BE2C (cell line): ENCODE measurements at regions not wholly inside any gene's neighbourhood (a gene's known extent, or its start where the extent isn't known, plus 50 kb on each side); places are given as distances from the start of the nearest gene placed in this dataset.

ENCODE experiments used
- DNase-seq: peaks from one replicate; pipeline ENCODE4 v3.0.0-alpha.2; 2020
- H3K27me3 ChIP-seq: fragments of 250-450 bp; sonication (Bioruptor Pico); 2 replicates; pipeline ENCODE4 v1.5.1; 2020; ENCODE audit warnings: mild to moderate bottlenecking
- H3K36me3 ChIP-seq: fragments of 250-450 bp; sonication (Bioruptor Pico); 2 replicates; pipeline ENCODE4 v1.5.1; 2020; ENCODE audit warnings: mild to moderate bottlenecking
- H3K4me1 ChIP-seq: fragments of 250-450 bp; sonication (Bioruptor Pico); 2 replicates; pipeline ENCODE4 v1.5.1; 2020
- H3K4me3 ChIP-seq: 2 replicates; pipeline ENCODE4 v1.5.1; 2011; ENCODE audit warnings: low read depth, low read length
- H3K9me3 ChIP-seq: fragments of 250-450 bp; sonication (Bioruptor Pico); 2 replicates; pipeline ENCODE4 v1.5.1; 2020
- TF ChIP-seq, protein P1 (sequence below): IDR thresholded peaks from 2 replicates; pipeline ENCODE4 v1.5.1; 2012; ENCODE audit warnings: mild to moderate bottlenecking, low read depth, low read length

DNA sequence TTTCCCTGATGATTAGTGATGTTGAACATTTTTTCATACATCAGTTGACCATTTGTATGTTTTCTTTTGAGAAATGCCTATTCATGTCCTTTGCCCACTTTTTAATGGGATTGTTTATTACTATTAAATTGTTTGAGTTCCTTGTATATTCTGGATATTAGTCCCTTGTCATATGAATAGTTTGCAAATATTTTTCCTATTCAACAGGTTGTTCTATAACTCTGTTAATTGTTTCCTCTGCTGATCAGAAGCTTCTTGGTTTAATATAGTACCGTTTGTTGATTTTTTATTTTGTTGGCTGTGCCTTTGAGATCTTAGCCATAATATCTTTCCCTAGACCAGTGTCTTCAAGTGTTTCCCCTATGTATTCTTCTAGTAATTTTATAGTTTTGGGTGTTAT, 189.0 kb upstream of the RARB start:
- no peaks in the 10 kb centered on the region for H3K9me3 ChIP-seq
- H3K4me3 ChIP-seq, result no peak overlapping the region
- H3K4me1 ChIP-seq, result no peaks in the 10 kb centered on the region
- no peaks in the 10 kb centered on the region for H3K27me3 ChIP-seq
- TF ChIP-seq, protein P1, sequence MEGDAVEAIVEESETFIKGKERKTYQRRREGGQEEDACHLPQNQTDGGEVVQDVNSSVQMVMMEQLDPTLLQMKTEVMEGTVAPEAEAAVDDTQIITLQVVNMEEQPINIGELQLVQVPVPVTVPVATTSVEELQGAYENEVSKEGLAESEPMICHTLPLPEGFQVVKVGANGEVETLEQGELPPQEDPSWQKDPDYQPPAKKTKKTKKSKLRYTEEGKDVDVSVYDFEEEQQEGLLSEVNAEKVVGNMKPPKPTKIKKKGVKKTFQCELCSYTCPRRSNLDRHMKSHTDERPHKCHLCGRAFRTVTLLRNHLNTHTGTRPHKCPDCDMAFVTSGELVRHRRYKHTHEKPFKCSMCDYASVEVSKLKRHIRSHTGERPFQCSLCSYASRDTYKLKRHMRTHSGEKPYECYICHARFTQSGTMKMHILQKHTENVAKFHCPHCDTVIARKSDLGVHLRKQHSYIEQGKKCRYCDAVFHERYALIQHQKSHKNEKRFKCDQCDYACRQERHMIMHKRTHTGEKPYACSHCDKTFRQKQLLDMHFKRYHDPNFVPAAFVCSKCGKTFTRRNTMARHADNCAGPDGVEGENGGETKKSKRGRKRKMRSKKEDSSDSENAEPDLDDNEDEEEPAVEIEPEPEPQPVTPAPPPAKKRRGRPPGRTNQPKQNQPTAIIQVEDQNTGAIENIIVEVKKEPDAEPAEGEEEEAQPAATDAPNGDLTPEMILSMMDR, result no peak
- H3K36me3 ChIP-seq, result no peaks in the 10 kb centered on the region
- DNase-seq, result no peak

DNA sequence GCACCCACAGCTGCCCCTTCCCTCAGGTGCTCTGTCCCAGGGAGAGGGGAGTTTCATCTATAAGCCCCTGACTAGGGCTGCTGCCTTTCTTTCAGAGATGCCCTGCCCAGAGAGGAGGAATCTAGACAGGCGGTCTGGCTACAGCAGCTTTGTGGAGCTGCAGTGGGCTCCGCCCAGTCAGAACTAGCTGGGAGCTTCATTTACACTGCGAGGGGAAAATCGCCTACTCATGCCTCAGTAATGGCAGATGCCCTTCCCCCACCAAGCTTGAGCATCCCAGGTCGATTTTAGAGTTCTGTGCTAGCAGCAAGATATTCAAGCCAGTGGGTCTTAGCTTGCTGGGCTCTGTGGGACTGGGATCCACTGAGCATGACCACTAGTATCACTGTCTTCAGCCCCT, 181.2 kb upstream of the RARB start:
- TF ChIP-seq, protein P1, result no peak
- H3K4me1 ChIP-seq, result no peaks in the 10 kb centered on the region
- no peak for DNase-seq
- H3K9me3 ChIP-seq, result no peaks in the 10 kb centered on the region
- H3K27me3 ChIP-seq, result no peaks in the 10 kb centered on the region
- H3K36me3 ChIP-seq, result no peaks in the 10 kb centered on the region
- no peak overlapping the region for H3K4me3 ChIP-seq

DNA sequence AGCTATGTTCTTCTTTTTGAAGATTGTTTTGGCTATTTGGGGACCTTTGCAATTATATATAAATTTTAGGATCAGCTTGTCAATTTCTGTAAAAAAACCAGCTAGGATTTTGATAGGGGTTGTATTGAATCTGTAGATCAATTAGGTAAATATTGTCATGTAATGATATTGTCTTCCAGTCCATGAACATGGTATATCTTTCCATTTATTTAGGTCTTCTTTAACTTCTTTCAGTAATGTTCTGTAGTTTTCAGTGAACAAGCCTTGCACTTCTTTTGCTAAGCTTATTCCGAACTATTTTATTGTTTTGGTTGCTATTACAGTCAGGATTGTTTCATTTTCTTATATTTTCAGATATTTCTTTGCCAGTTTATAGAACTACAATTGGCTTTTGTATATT, 175.8 kb upstream of the RARB start:
- Histone ChIP-seq H3K4me1 (no peaks in the 10 kb centered on the region), H3K27me3 (no peaks in the 10 kb centered on the region), H3K4me3 (no peak overlapping the region), H3K9me3 (no peaks in the 10 kb centered on the region), H3K36me3 (no peaks in the 10 kb centered on the region)
- no peak for DNase-seq
- TF ChIP-seq, protein P1, result no peak

DNA sequence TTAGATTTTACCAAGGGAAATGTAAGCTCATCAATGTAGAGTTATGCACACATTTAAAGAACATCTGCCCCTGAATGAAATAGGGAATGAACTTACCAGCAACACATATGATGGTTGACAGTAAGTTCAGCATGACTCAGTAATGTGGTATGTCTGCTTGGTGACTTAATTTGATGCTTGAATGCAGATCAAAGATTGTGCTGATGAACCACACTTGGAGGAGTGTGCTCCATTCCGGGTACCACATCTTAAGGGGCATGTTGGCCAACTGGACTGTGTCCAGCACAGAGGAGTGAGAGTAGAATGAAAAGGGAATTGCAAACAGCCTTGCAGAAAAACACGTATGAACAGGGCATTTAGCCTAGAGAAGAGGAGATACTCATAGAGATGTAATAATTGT, 171.0 kb upstream of the RARB start:
- no peak for DNase-seq
- Histone ChIP-seq H3K36me3 (no peaks in the 10 kb centered on the region), H3K27me3 (no peaks in the 10 kb centered on the region), H3K9me3 (no peaks in the 10 kb centered on the region), H3K4me3 (no peak overlapping the region), H3K4me1 (no peaks in the 10 kb centered on the region)
- TF ChIP-seq, protein P1, result no peak

DNA sequence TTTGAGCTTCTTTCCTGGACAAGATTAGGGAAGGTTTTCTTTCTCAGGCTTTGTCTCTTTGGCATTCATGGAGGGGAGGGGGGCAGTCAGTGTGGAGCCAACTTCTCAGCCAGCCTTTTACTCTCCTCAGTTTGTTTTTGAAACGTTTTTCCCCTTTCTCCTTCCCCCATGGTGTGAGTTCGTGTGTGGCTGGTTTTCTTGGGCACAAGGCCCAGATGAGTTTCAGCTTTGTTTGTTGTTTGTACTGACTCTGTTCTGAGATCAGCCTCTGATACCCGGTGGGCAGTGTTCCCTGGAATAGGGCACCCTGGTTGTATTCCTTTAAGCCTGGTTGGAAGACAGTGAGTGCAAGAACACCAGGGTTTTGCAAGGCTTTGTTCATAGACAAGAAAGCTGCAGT, 168.2 kb upstream of the RARB start:
- DNase-seq, result no peak
- Histone ChIP-seq H3K9me3 (no peaks in the 10 kb centered on the region), H3K36me3 (no peaks in the 10 kb centered on the region), H3K27me3 (no peaks in the 10 kb centered on the region), H3K4me3 (no peak overlapping the region), H3K4me1 (no peaks in the 10 kb centered on the region)
- TF ChIP-seq, protein P1, result no peak

DNA sequence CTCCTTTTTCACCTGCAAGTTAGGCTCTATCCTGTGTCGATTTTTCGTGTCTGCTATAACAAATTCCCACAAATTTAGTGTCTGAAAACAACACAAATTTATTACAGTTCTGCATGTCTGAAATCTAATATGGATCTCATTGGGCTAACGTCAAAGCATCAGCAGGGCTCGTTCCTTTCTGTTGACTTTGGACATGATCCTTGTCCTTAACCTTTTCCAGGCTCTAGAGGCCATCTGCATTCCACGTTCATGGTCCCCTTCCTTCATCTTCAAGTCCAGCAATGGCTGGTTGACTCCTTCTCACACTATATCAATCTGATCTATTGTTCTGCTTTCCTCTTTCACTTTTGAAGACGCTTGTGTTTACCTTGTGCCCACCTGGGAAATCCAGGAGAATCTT, 165.7 kb upstream of the RARB start:
- Histone ChIP-seq H3K36me3 (no peaks in the 10 kb centered on the region), H3K27me3 (no peaks in the 10 kb centered on the region), H3K4me1 (no peaks in the 10 kb centered on the region), H3K9me3 (no peaks in the 10 kb centered on the region), H3K4me3 (no peak overlapping the region)
- no peak for DNase-seq
- TF ChIP-seq, protein P1, result no peak
